Stimulated activated CD4-positive, alpha-beta T cell treated with anti-CD3 and anti-CD28 coated beads, Interleukin-1b, Interleukin-23, amount 100 ng/mL, for 24 hours (primary cell): ENCODE measurements at regions not wholly inside any gene's neighbourhood (a gene's known extent, or its start where the extent isn't known, plus 50 kb on each side); places are given as distances from the start of the nearest gene placed in this dataset.

Source experiments
- DNase-seq, 4 experiments: peaks; one replicate each; pipeline ENCODE4 v3.0.0-alpha.2; 2020; ENCODE audit warnings: low read depth in 4 of 4, low spot score in 1 of 4

GRCh38 chr9:130780865-130781504 is 54.1 kb upstream of the ABL1 start:
- DNase-seq = no peak

DNA sequence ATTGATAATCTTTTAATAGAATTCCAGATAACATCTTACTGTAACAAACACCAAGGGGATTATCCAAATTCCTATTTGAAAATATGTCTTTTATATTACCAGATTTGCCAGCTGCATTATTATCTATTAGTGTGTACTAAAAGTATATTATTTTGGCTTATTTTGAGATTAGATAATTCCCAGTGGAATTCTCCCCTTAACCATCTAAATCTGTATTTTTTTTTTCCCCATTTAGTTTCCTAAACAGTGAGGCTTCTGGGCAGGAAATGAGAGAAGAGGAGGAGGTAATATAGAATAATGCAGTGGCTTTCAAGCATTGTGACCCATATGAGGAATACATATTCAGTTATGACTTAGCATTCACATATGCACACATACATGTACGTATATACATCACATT is 53.5 kb upstream of the ABL1 start:
- DNase-seq = no peak

DNA sequence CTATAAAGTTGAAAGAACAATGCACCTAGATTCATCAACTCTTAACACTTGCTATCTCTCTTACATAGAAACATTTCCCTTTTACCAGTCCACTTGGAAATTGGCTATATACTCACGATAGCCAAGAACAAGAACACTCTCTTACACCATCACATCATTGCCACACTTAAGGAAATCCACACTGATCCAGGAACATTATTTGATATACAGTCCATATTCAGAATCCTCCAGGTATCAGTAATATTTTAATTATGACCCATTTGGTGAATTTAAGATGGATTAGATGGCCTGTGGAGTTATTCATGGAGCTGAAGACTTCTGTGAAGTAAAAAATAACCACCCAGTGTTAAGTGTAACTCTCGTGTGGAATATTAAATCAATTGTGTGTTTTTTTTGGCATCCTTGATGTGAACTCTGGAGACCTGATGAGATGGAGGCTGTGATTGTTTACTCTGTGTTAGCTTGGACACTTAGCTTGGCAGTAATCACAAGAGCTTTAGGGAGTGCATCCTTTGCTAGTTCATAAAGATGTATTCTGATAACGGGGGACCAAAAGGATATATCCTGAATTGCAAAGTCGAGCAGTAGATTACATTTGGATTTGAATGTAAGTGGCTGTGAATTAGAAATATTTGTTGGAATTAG is 52.0 kb upstream of the ABL1 start:
- no peak for DNase-seq

GRCh38 chr9:130785053-130785452 is 50.0 kb upstream of the ABL1 start:
- no peak for DNase-seq
